ENCODE measurements at regions not wholly inside any gene's neighbourhood (a gene's known extent, or its start where the extent isn't known, plus 50 kb on each side); places are given as distances from the start of the nearest gene placed in this dataset.

DNA sequence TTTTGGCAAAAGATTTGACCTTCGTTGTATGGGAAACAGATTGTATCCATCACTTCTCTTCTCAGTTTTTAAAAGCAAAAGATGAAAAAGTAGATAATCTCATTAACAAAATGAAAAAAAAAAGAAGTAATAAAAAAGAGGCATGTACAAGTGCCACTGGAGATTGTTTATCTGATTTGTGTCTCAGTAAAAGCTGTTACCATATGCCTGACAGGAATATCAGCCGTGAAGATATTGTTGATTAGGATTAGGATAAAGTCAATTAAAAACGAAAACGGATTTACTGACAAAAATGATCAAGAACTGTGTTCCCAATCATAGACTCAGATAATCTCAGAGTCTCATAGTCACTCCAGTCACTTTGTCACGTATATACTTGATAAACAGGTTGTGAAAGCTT lies 842.1 kb upstream of the SLC10A2 start:
- TF ChIP-seq POLR2A (IDR thresholded peaks at IDR 0.05), result no peak
- TF ChIP-seq POLR2AphosphoS5 (IDR thresholded peaks at IDR 0.05), result no peak
- TF ChIP-seq CTCF (IDR thresholded peaks at IDR 0.05), result no peak
- no peaks in the 10 kb centered on the region for H3K27me3 ChIP-seq
- no peaks in the 10 kb centered on the region for H3K4me1 ChIP-seq
- H3K27ac ChIP-seq, result no peak overlapping the region
- no peaks in the 10 kb centered on the region for H3K9me3 ChIP-seq
- no peak overlapping the region for H3K4me3 ChIP-seq
- intact Hi-C loops (cut with DNase I; ENCODE audit: low total_unique reads), result no loop called here
- DNase-seq (ENCODE audit: low spot score in 2 of 2), result no peak
- peaks cover 3% of the 10 kb centered on the region for H3K36me3 ChIP-seq

DNA sequence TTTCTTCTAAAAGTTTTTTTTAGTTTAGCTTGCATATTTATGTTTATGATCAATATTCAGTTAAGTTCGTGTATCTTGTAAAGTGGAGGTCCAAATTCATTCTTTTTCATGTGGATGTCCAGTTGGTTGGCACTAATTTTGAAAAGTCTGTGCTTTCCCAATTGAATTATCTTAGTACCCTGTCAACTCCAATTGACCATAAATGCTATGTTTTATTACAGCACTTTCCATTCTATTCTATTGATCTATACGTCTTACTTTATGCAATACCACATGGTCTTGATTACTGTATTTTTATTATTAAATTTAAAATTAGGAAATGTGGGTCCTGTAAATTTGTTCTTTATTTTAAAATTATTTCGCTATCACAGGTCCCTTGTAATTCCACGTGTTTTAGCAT lies 837.6 kb upstream of the SLC10A2 start:
- no peaks in the 10 kb centered on the region for H3K36me3 ChIP-seq
- H3K27me3 ChIP-seq, result no peaks in the 10 kb centered on the region
- no peak overlapping the region for H3K4me3 ChIP-seq
- TF ChIP-seq POLR2AphosphoS5 (IDR thresholded peaks at IDR 0.05) (no peak), CTCF (IDR thresholded peaks at IDR 0.05) (no peak), POLR2A (IDR thresholded peaks at IDR 0.05) (no peak)
- intact Hi-C loops (cut with DNase I; ENCODE audit: low total_unique reads), result no loop called here
- DNase-seq (ENCODE audit: low spot score in 2 of 2), result no peak
- H3K9me3 ChIP-seq, result no peaks in the 10 kb centered on the region
- no peaks in the 10 kb centered on the region for H3K4me1 ChIP-seq
- no peak overlapping the region for H3K27ac ChIP-seq

DNA sequence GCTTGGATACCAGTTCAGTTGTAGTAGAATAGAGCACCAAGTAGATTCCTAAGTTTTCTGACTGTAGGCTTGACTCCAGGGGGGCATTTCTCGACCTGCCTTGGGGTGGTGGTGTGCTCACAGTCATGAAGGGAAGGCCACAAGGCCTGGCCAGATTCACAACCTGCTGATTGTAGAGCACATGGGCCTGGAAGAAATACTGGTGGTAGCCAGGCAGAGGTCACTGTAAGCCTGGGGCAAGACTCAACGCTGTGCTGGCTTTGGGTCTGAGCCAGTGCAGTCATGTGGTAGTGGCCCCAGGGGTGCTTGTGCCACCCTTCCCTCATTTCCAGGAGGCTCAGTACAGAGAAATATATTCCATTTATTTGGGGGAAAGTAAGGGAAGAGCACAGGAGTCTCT lies 832.3 kb upstream of the SLC10A2 start:
- no peak overlapping the region for H3K4me3 ChIP-seq
- no peaks in the 10 kb centered on the region for H3K4me1 ChIP-seq
- DNase-seq (ENCODE audit: low spot score in 2 of 2), result no peak
- intact Hi-C loops (cut with DNase I; ENCODE audit: low total_unique reads), result no loop called here
- no peak overlapping the region for H3K27ac ChIP-seq
- H3K9me3 ChIP-seq, result no peaks in the 10 kb centered on the region
- TF ChIP-seq POLR2AphosphoS5 (IDR thresholded peaks at IDR 0.05) (no peak), POLR2A (IDR thresholded peaks at IDR 0.05) (no peak), CTCF (IDR thresholded peaks at IDR 0.05) (no peak)
- H3K27me3 ChIP-seq, result no peaks in the 10 kb centered on the region
- no peaks in the 10 kb centered on the region for H3K36me3 ChIP-seq

GRCh38 chr13:103895835-103896531 lies 829.8 kb upstream of the SLC10A2 start:
- no peak overlapping the region for H3K27ac ChIP-seq
- no peaks in the 10 kb centered on the region for H3K27me3 ChIP-seq
- intact Hi-C loops (cut with DNase I; ENCODE audit: low total_unique reads), result no loop called here
- H3K36me3 ChIP-seq, result no peaks in the 10 kb centered on the region
- no peaks in the 10 kb centered on the region for H3K4me1 ChIP-seq
- TF ChIP-seq POLR2A (IDR thresholded peaks at IDR 0.05) (no peak), CTCF (IDR thresholded peaks at IDR 0.05) (no peak), POLR2AphosphoS5 (IDR thresholded peaks at IDR 0.05) (no peak)
- no peak overlapping the region for H3K4me3 ChIP-seq
- no peak for DNase-seq (ENCODE audit: low spot score in 2 of 2)
- no peaks in the 10 kb centered on the region for H3K9me3 ChIP-seq

- Histone ChIP-seq H3K27ac (no peak overlapping the region), H3K4me1 (no peaks in the 10 kb centered on the region), H3K27me3 (no peaks in the 10 kb centered on the region), H3K36me3 (no peaks in the 10 kb centered on the region), H3K4me3 (no peak overlapping the region), H3K9me3 (no peaks in the 10 kb centered on the region)
- DNase-seq (ENCODE audit: low spot score in 2 of 2), result no peak
- intact Hi-C loops (cut with DNase I; ENCODE audit: low total_unique reads), result no loop called here
- TF ChIP-seq POLR2AphosphoS5 (IDR thresholded peaks at IDR 0.05), result no peak
- TF ChIP-seq POLR2A (IDR thresholded peaks at IDR 0.05), result no peak
- no peak for TF ChIP-seq CTCF (IDR thresholded peaks at IDR 0.05)
Observed at GRCh38 chr13:103894626-103895025, 828.4 kb upstream of the SLC10A2 start.

Measured in breast epithelium (tissue), 4 donors.